ENCODE measurements at regions not wholly inside any gene's neighbourhood (a gene's known extent, or its start where the extent isn't known, plus 50 kb on each side); places are given as distances from the start of the nearest gene placed in this dataset.
A peak's percentile ranks its signal among the peaks of the same experiment; 100 is the strongest.

GRCh38 chr18:60010984-60011383 is 111.2 kb downstream of the PMAIP1 start:
- TF ChIP-seq, protein P1, sequence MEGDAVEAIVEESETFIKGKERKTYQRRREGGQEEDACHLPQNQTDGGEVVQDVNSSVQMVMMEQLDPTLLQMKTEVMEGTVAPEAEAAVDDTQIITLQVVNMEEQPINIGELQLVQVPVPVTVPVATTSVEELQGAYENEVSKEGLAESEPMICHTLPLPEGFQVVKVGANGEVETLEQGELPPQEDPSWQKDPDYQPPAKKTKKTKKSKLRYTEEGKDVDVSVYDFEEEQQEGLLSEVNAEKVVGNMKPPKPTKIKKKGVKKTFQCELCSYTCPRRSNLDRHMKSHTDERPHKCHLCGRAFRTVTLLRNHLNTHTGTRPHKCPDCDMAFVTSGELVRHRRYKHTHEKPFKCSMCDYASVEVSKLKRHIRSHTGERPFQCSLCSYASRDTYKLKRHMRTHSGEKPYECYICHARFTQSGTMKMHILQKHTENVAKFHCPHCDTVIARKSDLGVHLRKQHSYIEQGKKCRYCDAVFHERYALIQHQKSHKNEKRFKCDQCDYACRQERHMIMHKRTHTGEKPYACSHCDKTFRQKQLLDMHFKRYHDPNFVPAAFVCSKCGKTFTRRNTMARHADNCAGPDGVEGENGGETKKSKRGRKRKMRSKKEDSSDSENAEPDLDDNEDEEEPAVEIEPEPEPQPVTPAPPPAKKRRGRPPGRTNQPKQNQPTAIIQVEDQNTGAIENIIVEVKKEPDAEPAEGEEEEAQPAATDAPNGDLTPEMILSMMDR (IDR thresholded peaks at IDR 0.05; ENCODE audit: control insufficient read depth, extremely low read depth, insufficient read depth), result no peak
- no peak overlapping the region for H3K4me3 ChIP-seq (ENCODE audit: low read depth, low read length)
- DNase-seq (ENCODE audit: low read depth), result no peak

- DNase-seq (ENCODE audit: low read depth), result no peak
- TF ChIP-seq, protein P1 (IDR thresholded peaks at IDR 0.05; ENCODE audit: control insufficient read depth, extremely low read depth, insufficient read depth), result no peak
- no peak overlapping the region for H3K4me3 ChIP-seq (ENCODE audit: low read depth, low read length)
These were observed 110.7 kb downstream of the PMAIP1 start for GRCh38 chr18:60010513-60010912.

DNA sequence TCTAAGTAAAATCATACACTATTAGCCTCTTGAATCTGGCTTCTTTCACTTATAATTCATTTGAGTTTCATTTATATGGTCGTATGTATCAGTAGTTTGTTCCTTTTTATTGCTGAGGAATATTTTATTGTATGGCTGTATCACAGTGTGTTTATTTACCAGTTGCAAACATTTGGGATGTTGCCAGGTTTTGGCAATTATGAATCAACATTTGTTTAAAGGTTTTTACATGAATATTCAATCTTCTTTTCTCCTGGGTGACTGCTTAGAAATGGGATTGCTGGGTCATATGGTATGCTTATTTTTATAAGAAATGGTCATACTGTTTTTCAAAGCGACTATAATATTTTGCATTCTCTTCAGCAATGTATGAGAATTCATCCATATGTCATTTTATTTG is 107.9 kb downstream of the PMAIP1 start:
- TF ChIP-seq, protein P1 (IDR thresholded peaks at IDR 0.05; ENCODE audit: control insufficient read depth, extremely low read depth, insufficient read depth), result no peak
- DNase-seq (ENCODE audit: low read depth), result peak; percentile 86
- H3K4me3 ChIP-seq (ENCODE audit: low read depth, low read length), result no peak overlapping the region

- TF ChIP-seq, protein P1 (IDR thresholded peaks at IDR 0.05; ENCODE audit: control insufficient read depth, extremely low read depth, insufficient read depth), result no peak
- DNase-seq (ENCODE audit: low read depth), result no peak
- H3K4me3 ChIP-seq (ENCODE audit: low read depth, low read length), result no peak overlapping the region
These were observed 103.9 kb downstream of the PMAIP1 start for GRCh38 chr18:60003610-60004185.

DNA sequence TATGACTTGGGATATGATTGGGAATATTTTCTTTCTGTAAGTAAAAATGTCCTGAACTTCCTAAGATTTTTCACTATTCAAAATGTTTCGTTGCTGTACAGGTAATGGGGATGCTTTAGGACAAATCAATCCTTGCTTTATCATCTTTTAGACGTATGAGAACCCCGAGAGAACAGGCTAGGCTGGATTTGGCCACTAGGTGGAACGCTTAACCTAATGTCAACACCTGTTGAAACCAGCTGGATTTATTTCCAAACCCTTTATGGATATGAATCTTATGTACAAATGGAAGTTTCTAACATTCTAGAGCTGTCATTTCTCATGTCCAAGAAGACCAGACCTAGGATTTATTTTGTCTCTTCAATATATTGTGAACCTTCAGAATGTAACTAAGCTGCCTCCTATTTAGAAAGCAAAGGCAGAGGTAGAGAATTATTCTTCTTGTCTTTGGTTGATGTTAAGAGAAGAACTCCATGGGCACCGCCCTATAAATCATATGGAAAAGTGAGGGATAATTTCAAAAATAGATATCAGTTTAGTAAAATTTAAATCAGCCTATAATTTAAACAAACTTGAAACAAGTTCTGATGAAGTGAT is 96.7 kb downstream of the PMAIP1 start:
- DNase-seq (ENCODE audit: low read depth), result no peak
- TF ChIP-seq, protein P1 (IDR thresholded peaks at IDR 0.05; ENCODE audit: control insufficient read depth, extremely low read depth, insufficient read depth), result peak; percentile 72
- H3K4me3 ChIP-seq (ENCODE audit: low read depth, low read length), result no peak overlapping the region

DNA sequence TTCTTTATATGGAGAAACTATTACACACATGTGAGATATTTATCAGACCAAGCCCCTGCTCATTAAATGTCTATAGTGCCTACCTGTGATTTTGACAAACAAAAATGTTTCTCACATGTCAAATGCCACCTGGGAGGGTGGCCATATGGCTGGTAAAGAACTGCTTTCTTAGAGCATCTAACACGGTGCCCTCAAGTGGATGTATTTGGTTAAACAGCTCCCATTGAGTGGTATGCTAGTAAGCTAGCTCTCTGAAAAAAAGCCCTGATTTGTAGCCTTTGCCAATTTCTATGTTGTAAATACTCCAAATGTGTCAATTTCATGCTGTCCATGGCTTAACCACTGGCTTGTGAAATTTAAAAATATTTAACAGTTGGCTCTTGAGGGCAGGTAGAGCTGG is 94.6 kb downstream of the PMAIP1 start:
- H3K4me3 ChIP-seq (ENCODE audit: low read depth, low read length), result no peak overlapping the region
- no peak for DNase-seq (ENCODE audit: low read depth)
- TF ChIP-seq, protein P1 (IDR thresholded peaks at IDR 0.05; ENCODE audit: control insufficient read depth, extremely low read depth, insufficient read depth), result peak; percentile 40; the same call in 1 of the 2 replicates

GRCh38 chr18:59993560-59993959 is 93.8 kb downstream of the PMAIP1 start:
- TF ChIP-seq, protein P1 (IDR thresholded peaks at IDR 0.05; ENCODE audit: control insufficient read depth, extremely low read depth, insufficient read depth), result no peak
- no peak overlapping the region for H3K4me3 ChIP-seq (ENCODE audit: low read depth, low read length)
- DNase-seq (ENCODE audit: low read depth), result no peak
